ENCODE measurements at regions not wholly inside any gene's neighbourhood (a gene's known extent, or its start where the extent isn't known, plus 50 kb on each side); places are given as distances from the start of the nearest gene placed in this dataset.

- TF ChIP-seq CTCF (conservative IDR thresholded peaks at IDR 0.05 in 1 of 2, IDR thresholded peaks at IDR 0.05 in 1 of 2; ENCODE audit: extremely low read depth in 1 of 2, insufficient read depth in 1 of 2, low read depth in 1 of 2, low read length in 2 of 2) (no peak), EZH2 (IDR thresholded peaks at IDR 0.05; ENCODE audit: borderline replicate concordance, low read length) (no peak)
Observed at GRCh38 chr15:34656005-34656796, 72.8 kb upstream of the GOLGA8B start.
